ENCODE measurements at regions not wholly inside any gene's neighbourhood (a gene's known extent, or its start where the extent isn't known, plus 50 kb on each side); places are given as distances from the start of the nearest gene placed in this dataset.

DNA sequence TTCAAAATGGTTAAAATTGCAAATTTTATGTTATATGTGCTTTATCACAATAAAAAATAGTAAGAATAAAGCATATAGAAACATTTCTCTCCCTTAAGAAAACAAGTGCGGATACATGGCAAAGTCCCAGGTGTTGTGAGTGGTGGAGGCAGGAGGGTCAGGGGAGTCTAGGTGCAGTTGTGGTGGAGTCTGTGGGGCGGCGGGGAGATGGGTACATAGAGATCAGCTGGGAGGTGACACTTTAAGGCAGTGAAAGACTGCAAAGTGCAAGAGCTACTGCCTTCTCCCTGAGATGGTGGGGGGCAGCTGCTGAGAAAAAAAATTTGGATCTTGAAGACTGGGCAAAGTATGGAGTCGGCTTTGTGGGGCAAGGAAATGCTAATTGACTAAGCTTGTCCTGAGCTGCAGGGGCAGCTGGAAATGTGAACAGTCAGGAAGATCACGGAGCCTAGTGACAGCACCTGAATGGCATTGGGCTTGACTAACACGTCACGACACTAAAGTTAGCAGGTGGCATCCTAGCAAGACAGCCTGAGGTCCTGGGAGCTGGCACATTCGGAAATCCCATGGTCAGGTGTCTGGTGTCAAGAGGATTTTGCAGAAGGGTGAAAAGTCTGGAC lies 72.9 kb upstream of the IRS2 start:
- no peak for DNase-seq (ENCODE audit: low read depth)

DNA sequence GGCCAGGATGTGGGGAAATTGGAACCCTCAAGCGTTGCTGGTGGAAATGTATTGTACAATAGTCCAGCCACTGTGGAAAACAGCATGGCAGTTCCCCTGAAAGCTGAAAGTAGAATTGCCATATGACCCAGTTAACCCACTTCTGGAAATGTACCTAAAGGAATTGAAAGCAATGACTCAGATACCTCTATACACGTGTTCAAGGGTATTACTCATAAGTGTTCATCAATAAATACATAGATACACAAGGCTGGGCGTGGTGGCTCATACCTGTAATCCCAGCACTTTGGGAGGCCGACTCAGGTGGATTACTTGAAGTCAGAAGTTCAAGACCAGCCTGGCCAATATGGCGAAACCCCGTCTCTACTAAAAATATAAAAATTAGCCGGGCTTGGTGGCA lies 71.9 kb upstream of the IRS2 start:
- no peak for DNase-seq (ENCODE audit: low read depth)

DNA sequence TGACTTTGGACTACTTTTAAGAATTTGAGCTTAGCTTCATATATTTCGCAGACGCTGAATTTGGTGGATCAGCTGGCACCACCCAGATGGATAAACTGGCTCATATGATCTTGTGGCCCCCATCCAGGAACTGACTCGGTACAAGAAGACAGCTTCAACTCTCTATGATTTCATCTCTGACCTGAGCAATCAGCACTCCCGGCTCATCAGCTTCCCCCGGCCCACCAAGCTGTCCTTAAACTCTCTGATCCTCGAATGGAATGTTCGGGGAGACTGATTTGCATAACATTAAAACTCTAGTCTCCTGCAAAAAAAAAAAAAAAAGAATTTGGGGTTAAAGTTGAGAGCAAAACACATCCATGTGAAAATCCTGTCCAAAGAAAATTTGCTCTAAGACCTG lies 71.4 kb upstream of the IRS2 start:
- no peak for DNase-seq (ENCODE audit: low read depth)

DNA sequence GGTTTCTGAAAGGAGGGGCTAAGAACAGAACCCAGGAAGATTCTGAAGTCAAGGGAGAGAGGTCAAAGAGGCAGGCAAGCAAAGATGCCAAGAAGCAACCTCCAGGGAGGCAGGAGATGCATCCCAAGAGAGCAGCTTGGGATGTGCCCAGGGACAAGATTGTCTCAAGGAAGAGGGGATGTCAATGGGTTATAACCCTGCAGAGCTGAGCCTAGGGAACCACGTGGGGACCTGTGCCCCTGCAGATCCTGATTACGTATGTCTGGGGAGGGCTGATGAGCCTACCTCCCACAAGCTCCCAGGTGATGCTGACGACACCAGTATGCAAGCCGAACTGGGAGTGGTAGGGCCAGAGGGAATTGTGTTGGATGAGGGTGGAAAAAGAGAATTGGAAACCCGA lies 70.9 kb upstream of the IRS2 start:
- DNase-seq (ENCODE audit: low read depth): no peak

DNA sequence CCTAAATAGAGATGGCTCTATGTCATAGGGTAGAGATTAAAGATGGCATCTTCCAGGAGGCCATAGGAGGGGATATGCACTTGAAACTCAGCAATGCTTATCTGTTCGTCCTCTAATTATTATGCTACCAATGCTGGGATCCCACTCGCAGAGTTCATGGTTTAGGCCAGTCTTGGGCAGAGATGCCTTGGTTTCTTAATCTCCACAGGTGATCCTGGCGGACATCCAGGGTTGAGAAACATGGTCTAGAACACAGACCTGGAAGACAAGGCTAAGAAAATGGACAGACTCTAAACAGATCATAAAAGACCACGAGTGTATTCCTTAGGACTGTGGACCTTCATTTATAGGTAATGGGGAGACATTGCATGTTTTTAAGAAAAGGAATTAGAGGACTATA lies 70.0 kb upstream of the IRS2 start:
- no peak for DNase-seq (ENCODE audit: low read depth)

DNA sequence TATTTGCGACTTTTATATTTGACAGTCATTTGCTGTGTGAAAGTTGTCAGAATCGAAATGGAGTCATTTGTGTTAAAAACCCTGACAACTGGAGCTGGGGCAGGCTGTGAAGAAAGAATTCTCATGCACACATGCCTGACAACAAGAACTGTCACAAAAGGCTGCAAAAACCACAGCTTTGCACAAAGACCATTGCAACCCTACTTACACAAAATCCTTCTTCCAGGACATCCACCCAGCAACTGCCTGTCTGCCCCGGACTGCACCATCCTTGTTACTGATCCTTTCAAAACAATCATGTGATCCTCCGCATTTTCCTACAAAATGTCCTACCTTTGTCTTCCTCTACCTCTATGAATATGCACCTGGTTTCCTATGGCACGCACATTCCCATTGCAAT lies 66.8 kb upstream of the IRS2 start:
- DNase-seq (ENCODE audit: low read depth): no peak

DNA sequence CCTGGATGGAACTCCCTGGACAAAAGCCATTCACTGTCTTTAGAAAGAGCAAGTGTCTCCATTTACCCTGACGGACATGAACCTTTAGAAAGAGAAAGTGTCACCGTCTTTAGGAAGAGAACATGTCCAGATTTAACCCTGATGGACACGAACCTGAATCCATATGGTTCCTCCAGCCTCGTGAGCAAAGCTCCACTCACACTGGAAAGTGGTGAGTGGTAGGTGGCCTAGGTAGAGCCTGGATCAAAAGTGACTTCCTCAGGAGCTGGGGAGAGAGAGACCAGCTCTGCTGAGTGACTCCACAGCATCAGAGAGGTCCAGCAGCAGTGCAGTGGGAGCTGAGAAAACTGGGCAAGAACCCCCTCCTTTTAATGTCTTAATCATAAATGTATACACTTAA lies 59.8 kb upstream of the IRS2 start:
- DNase-seq (ENCODE audit: low read depth): no peak

DNA sequence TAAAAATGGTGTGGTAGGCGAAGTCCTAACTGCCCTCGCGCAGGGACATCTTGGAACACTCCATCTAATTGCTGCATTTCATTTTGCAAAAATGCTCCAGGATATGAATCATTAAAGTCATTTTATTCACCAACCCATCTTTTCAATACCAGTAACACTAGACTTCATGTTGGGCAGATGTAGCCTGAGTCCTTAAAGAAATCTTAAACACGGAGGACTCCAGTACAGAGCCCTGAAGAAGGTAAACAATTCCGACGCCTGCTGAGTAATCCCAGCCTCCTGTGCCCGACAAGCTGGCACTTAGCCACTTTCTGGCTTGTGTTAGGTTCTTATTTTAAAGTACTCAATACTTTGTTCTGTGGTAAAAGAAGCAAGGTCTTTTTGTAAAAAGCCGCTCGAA lies 58.0 kb upstream of the IRS2 start:
- no peak for DNase-seq (ENCODE audit: low read depth)

DNA sequence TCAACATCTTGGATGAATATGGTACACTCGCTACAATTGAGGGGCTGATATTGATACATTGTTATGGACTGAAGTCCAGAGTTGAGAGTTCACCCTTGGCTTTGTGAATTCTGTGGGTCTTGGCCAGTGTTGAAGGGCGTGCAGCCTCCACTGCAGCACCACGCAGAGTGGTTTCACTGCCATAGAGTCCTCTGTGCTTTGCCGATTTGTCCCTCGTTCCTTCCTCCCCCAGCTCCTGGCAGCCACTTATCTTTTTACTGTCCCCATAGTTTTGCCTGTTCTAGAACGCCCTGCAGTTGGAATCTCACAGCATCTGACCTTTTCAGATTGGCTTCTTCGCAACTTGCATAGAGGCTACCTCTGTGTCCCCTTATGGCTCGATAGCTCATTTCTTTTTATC lies 57.3 kb upstream of the IRS2 start:
- no peak for DNase-seq (ENCODE audit: low read depth)

DNA sequence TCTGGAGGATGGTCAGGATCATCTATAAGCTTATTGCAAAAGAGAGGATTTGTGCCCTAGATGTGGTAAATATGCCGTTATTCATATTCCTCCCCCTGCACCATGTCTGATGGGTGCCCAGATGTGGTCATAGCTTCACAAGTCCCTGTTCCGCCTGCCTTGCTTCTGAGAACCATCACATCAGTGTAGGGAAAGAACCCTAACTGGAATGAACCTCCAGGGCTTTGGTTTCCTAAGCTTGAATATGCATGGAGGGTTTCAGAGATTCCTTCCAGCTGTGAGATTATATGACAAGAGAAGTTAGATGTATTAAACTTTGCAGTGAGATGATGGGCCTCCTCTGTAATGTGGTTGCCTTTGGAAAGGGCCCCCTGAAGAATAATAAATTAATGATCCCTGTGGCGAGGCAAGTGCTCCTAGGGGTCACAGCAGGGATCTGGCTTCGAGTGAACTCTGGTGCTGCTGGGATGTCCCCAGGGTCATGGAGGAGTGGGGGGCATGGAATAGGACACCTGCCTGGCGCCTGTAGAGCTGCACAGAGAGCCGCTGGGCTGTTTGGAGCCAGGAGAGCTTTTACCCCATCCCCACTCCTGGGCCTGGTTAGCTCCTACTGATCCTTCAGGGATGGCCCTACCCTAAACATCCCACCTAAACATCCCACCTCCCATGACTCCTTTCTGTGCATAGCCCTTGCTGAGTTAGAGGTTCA lies 56.0 kb upstream of the IRS2 start:
- DNase-seq (ENCODE audit: low read depth): no peak

DNA sequence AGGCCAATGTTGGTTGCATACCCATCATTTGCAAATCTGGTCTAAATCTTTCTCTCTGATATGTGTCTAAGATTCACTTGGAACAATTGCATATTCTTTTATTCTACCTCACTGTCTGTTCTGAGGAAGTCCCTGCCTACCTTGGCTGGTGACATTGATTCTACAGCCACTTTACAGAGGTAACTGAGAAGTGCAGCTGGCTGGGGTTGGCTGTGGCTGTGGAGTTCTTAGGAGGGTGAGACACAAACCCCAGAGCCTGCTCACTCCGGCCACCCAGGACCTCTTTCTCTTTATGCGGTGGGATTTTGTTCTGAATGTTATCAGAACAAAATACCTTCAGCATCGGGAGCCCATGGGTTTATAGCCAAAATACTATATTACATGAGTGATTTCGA lies 54.5 kb upstream of the IRS2 start:
- DNase-seq (ENCODE audit: low read depth): no peak

DNA sequence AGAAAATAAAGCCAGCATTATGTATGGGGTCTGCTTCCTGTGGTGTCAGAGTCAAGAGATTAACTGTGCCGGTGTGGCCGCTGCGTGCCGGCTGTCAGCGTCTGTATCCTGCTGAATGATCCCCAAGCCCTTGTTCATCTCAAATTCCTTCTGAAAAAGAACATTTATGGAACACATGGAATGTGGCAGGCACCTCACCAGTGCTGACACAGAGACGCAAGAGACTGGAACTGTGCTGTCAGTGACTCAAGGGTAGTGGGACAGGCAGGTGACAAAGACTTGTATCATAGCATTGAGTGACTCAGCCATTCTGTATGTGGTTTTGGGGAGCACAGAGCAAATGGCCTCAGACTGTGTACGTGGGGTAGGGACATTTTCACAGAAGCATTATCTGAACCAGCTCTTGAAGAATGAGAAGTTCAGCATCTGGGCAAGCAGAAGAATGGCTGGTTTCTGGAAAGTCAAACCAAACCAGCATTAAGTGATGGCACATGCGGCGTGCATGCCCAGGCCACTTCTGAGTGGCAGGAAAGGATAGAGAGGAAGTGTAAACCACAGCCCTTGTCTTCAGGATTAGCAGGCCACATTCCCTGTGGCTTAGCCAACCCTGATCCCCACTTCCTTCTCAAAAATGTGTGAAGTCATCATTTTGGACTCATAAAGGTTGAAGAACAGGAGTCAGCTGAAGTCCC lies 54.0 kb upstream of the IRS2 start:
- DNase-seq (ENCODE audit: low read depth): peak; percentile 77

DNA sequence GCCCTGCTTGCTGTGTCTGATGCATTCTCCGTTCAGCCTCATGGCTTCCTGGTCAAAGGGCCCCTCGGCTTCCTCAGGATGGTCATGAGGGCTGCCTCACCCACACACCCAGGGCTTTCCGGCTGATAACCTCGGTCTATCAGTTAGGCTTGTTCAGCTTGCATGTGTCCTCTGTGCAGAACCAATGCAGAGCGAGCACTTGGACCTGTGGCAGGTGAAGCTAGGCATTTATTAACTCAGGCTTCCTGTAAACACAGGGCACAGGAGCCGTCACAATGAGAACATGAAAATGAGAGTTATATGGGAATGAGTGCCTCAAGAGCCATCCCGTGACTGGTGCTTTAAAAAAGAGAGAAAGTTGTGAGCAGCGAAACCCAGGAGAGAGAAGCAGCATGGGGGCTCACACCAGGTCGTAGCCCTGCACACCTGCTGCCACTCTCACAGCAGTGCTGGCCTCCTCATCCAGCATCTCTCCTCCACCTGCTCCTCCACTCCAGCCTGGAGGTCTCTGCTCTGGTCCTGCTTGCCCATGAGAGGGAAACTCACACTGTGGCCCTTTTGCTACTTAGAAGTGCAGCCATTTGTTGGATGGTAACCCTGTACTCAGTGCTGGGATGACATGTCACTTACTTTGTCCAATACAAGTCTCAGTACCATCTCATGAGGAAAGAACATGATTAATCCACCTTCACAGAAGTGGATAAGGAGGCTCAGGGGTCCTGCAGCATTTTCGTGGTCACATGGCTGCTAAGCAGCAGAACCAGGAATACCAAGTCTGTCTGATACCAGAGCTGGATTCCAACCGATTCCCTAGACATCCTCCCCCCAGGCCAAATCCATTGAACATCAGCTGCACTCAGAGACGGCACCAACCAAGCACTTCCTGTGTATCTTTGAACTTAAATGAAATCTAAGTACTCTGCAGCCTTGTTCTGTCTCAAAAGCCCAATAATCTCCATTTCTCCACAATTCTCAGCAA lies 50.5 kb upstream of the IRS2 start:
- no peak for DNase-seq (ENCODE audit: low read depth)
